Tibial nerve (tissue), 4 donors: ENCODE measurements at regions not wholly inside any gene's neighbourhood (a gene's known extent, or its start where the extent isn't known, plus 50 kb on each side); places are given as distances from the start of the nearest gene placed in this dataset.

Source experiments
- DNase-seq, 2 donors: peaks; one replicate each; pipeline ENCODE4 v3.0.0-alpha.2; 2019; ENCODE audit warnings: low spot score in 2 of 2
- H3K27ac ChIP-seq, 4 donors: fragments of 200-600 bp; sonication (generic) in 3 of 4; one replicate each; pipeline ENCODE4 v1.5.1; 2017 to 2019; ENCODE audit warnings: mild to moderate bottlenecking in 1 of 4
- H3K27me3 ChIP-seq, 2 donors: fragments of 200-600 bp; sonication (generic) in 1 of 2; one replicate each; pipeline versions ENCODE4 v1.5.1 to v1.6.0; 2017 to 2019
- H3K36me3 ChIP-seq, 3 donors: fragments of 200-600 bp; sonication (generic); one replicate each; pipeline ENCODE4 v1.5.1; 2018 to 2019
- H3K4me1 ChIP-seq, 4 donors: fragments of 200-600 bp; sonication (generic) in 3 of 4; one replicate each; pipeline ENCODE4 v1.5.1; 2017 to 2019
- H3K4me3 ChIP-seq, 4 donors: fragments of 200-600 bp; sonication (generic) in 3 of 4; one replicate each; pipeline ENCODE4 v1.5.1; 2017 to 2019; ENCODE audit warnings: mild to moderate bottlenecking in 1 of 4, moderate library complexity in 1 of 4
- H3K9me3 ChIP-seq, 4 donors: fragments of 200-600 bp; sonication (generic) in 3 of 4; one replicate each; pipeline ENCODE4 v1.5.1; 2017 to 2019
- CTCF ChIP-seq, 5 experiments: fragments of 200-600 bp in 3 of 5; fragments of 450-650 bp in 2 of 5; sonication (generic) in 3 of 5; IDR thresholded peaks; one replicate each; pipeline ENCODE4 v1.5.1; 2016 to 2019; ENCODE audit warnings: antibody characterized with exemption in 5 of 5, mild to moderate bottlenecking in 3 of 5, moderate library complexity in 2 of 5
- EP300 ChIP-seq, 2 donors: sonication (generic); formaldehyde crosslinking; IDR thresholded peaks; one replicate each; pipeline ENCODE4 v1.6.1; 2017; ENCODE audit warnings: antibody characterized with exemption in 2 of 2, mild to moderate bottlenecking in 1 of 2
- POLR2A ChIP-seq, 2 donors: fragments of 450-650 bp; IDR thresholded peaks; one replicate each; pipeline ENCODE4 v1.6.1; 2017; ENCODE audit warnings: antibody characterized with exemption in 2 of 2, mild to moderate bottlenecking in 2 of 2, moderate library complexity in 2 of 2
- WGBS, 2 donors: methylation state at CpG; one replicate each; pipeline ENCODE4 v1.1.5; 2018; 5-methylcytosine and 5-hydroxymethylcytosine counted together

- Histone ChIP-seq H3K4me3 (no peak overlapping the region), H3K27ac (no peak overlapping the region), H3K36me3 (no peaks in the 10 kb centered on the region), H3K27me3 (no peaks in the 10 kb centered on the region), H3K9me3 (peaks cover 0 to 11% (median 0%) of the 10 kb centered on the region in 4 donors), H3K4me1 (no peaks in the 10 kb centered on the region)
- TF ChIP-seq POLR2A (IDR thresholded peaks at IDR 0.05) = no peak
- no peak for TF ChIP-seq EP300 (IDR thresholded peaks at IDR 0.05)
- no peak for TF ChIP-seq CTCF (IDR thresholded peaks at IDR 0.05)
- 64 to 71% methylated on average over 1 of the region's 1 CpG for WGBS, 2 donors
- no peak for DNase-seq
Observed at GRCh38 chr12:107448198-107448597, 237.4 kb upstream of the PWP1 start.

- no peaks in the 10 kb centered on the region for H3K36me3 ChIP-seq
- no peak overlapping the region for H3K27ac ChIP-seq
- no peak overlapping the region for H3K4me3 ChIP-seq
- no peak for DNase-seq
- no peaks in the 10 kb centered on the region for H3K27me3 ChIP-seq
- H3K4me1 ChIP-seq = no peaks in the 10 kb centered on the region
- TF ChIP-seq CTCF (IDR thresholded peaks at IDR 0.05) = no peak
- no peak for TF ChIP-seq EP300 (IDR thresholded peaks at IDR 0.05)
- no peak for TF ChIP-seq POLR2A (IDR thresholded peaks at IDR 0.05)
- 84 to 100% methylated on average over 1 of the region's 1 CpG for WGBS, 2 donors
- H3K9me3 ChIP-seq = peaks cover 0 to 20% (median 0%) of the 10 kb centered on the region in 4 donors
Observed at GRCh38 chr12:107449891-107450290, 235.7 kb upstream of the PWP1 start.

GRCh38 chr12:107450541-107450940 is 235.1 kb upstream of the PWP1 start:
- Histone ChIP-seq H3K27me3 (no peaks in the 10 kb centered on the region), H3K9me3 (peaks cover 0 to 15% (median 0%) of the 10 kb centered on the region in 4 donors), H3K4me3 (no peak overlapping the region), H3K4me1 (no peaks in the 10 kb centered on the region), H3K27ac (no peak overlapping the region), H3K36me3 (no peaks in the 10 kb centered on the region)
- DNase-seq = no peak
- TF ChIP-seq EP300 (IDR thresholded peaks at IDR 0.05) (no peak), CTCF (IDR thresholded peaks at IDR 0.05) (no peak), POLR2A (IDR thresholded peaks at IDR 0.05) (no peak)
- 44 to 51% methylated on average over 3 of the region's 3 CpGs for WGBS, 2 donors

GRCh38 chr12:107451246-107451645 is 234.4 kb upstream of the PWP1 start:
- H3K27me3 ChIP-seq = no peaks in the 10 kb centered on the region
- peaks cover 0 to 14% (median 0%) of the 10 kb centered on the region in 4 donors for H3K9me3 ChIP-seq
- WGBS, 2 donors = 84 to 85% methylated on average over 7 of the region's 7 CpGs
- DNase-seq = no peak
- no peaks in the 10 kb centered on the region for H3K36me3 ChIP-seq
- no peak overlapping the region for H3K27ac ChIP-seq
- H3K4me1 ChIP-seq = no peaks in the 10 kb centered on the region
- TF ChIP-seq POLR2A (IDR thresholded peaks at IDR 0.05) (no peak), EP300 (IDR thresholded peaks at IDR 0.05) (no peak), CTCF (IDR thresholded peaks at IDR 0.05) (no peak)
- no peak overlapping the region for H3K4me3 ChIP-seq

- Histone ChIP-seq H3K36me3 (no peaks in the 10 kb centered on the region), H3K27me3 (no peaks in the 10 kb centered on the region), H3K4me3 (no peak overlapping the region), H3K27ac (no peak overlapping the region), H3K4me1 (no peaks in the 10 kb centered on the region), H3K9me3 (peaks cover 0 to 14% (median 0%) of the 10 kb centered on the region in 4 donors)
- TF ChIP-seq CTCF (IDR thresholded peaks at IDR 0.05) (no peak), EP300 (IDR thresholded peaks at IDR 0.05) (no peak), POLR2A (IDR thresholded peaks at IDR 0.05) (no peak)
- 71 to 74% methylated on average over 4 of the region's 4 CpGs for WGBS, 2 donors
- no peak for DNase-seq
Observed at GRCh38 chr12:107454109-107454830, 231.3 kb upstream of the PWP1 start.
